Lower leg skin (tissue), 3 donors: ENCODE measurements at regions not wholly inside any gene's neighbourhood (a gene's known extent, or its start where the extent isn't known, plus 50 kb on each side); places are given as distances from the start of the nearest gene placed in this dataset.

ENCODE experiments used
- CTCF ChIP-seq, 3 donors: fragments of 450-650 bp; IDR thresholded peaks; one replicate each; pipeline ENCODE4 v1.5.1; 2016; ENCODE audit warnings: antibody characterized with exemption in 3 of 3, mild to moderate bottlenecking in 3 of 3, moderate library complexity in 2 of 3
- POLR2A ChIP-seq, 2 donors: fragments of 450-650 bp; IDR thresholded peaks; one replicate each; pipeline ENCODE4 v1.6.1; 2016 to 2017; ENCODE audit warnings: antibody characterized with exemption in 2 of 2, mild to moderate bottlenecking in 1 of 2, moderate library complexity in 1 of 2

DNA sequence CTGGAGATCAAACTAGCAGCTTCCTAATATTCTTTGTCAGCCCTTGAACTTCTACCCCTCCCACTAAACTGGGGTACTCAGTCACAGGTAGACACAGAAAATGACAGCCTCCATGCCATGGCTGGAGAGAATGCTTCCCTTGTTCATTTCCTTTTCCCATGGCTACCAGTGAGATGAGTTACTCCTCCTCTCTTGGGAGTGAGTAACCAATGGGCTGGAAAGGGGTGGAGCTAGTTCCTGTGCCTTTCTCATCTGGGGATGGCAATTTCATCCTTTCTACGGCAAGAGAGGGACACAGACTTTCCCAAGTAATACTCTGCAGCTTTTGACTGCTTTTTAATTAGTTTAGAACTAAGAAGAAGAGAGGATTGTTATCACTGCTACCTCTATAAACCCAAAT, 1045.6 kb upstream of the WWC1 start:
- no peak for TF ChIP-seq CTCF (IDR thresholded peaks at IDR 0.05)
- TF ChIP-seq POLR2A (IDR thresholded peaks at IDR 0.05) = no peak
